ENCODE measurements at regions not wholly inside any gene's neighbourhood (a gene's known extent, or its start where the extent isn't known, plus 50 kb on each side); places are given as distances from the start of the nearest gene placed in this dataset.
"Not testable (repeated sequence)": the region's sequence is repeated elsewhere in the genome, so short reads cannot be mapped to it uniquely, and the experiment has no call there.

DNA sequence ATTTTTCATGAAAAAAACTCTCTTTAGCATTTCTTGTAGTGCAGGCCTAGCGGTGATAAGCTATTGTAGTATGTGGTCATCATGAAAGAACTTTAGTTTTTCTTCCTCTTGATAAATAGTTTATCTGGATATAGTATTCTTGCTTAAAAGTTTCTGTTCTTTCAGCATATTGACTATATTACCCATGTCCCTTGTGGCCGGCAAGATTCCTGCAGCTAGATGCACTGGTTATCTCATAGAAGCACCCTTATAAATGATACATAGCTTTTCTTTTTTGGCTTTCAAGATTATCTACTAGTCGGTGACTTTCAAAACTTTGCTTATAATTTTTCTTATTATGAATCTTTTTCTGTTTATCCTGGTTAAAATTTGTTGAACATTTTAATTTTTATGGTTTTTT, 234.8 kb downstream of the ALG10 start:
- WGBS, 2 donors, result 79 to 90% methylated on average over 3 of the region's 3 CpGs
- Histone ChIP-seq H3K36me3 (no peaks in the 10 kb centered on the region), H3K27me3 (no peaks in the 10 kb centered on the region), H3K27ac (no peak overlapping the region), H3K9me3 (no peaks in the 10 kb centered on the region), H3K4me3 (replicated peaks in 1 of 3) (no peak overlapping the region), H3K4me1 (no peaks in the 10 kb centered on the region)
- no peak for DNase-seq
- intact Hi-C loops (cut with DNase I), result no loop called here
- no peak for TF ChIP-seq POLR2A (IDR thresholded peaks at IDR 0.05)
- TF ChIP-seq, protein P1, sequence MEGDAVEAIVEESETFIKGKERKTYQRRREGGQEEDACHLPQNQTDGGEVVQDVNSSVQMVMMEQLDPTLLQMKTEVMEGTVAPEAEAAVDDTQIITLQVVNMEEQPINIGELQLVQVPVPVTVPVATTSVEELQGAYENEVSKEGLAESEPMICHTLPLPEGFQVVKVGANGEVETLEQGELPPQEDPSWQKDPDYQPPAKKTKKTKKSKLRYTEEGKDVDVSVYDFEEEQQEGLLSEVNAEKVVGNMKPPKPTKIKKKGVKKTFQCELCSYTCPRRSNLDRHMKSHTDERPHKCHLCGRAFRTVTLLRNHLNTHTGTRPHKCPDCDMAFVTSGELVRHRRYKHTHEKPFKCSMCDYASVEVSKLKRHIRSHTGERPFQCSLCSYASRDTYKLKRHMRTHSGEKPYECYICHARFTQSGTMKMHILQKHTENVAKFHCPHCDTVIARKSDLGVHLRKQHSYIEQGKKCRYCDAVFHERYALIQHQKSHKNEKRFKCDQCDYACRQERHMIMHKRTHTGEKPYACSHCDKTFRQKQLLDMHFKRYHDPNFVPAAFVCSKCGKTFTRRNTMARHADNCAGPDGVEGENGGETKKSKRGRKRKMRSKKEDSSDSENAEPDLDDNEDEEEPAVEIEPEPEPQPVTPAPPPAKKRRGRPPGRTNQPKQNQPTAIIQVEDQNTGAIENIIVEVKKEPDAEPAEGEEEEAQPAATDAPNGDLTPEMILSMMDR (IDR thresholded peaks at IDR 0.05), result no peak

DNA sequence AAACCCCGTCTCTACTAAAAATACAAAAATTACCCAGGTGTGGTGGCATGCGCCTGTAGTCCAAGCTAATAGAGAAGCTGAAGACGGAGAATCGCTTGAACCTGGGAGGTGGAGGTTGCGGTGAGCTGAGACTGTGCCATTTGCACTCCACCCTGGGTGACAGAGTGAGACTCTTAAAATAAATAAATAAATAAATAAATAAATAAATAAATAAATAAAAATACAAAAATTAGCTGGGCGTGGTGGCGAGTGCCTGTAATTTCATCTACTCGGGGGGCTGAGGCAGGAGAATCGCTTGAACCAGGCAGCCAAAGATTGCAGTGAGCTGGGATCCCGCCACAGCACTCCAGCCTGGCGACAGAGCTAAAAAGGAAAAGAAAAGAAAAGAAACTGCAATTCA, 239.8 kb downstream of the ALG10 start:
- H3K27me3 ChIP-seq; H3K27ac ChIP-seq; H3K36me3 ChIP-seq; DNase-seq; H3K4me3 ChIP-seq (replicated peaks in 1 of 3); intact Hi-C loops (cut with DNase I); H3K9me3 ChIP-seq; H3K4me1 ChIP-seq: not testable (repeated sequence)
- 90 to 91% methylated on average over 11 of the region's 11 CpGs for WGBS, 2 donors

DNA sequence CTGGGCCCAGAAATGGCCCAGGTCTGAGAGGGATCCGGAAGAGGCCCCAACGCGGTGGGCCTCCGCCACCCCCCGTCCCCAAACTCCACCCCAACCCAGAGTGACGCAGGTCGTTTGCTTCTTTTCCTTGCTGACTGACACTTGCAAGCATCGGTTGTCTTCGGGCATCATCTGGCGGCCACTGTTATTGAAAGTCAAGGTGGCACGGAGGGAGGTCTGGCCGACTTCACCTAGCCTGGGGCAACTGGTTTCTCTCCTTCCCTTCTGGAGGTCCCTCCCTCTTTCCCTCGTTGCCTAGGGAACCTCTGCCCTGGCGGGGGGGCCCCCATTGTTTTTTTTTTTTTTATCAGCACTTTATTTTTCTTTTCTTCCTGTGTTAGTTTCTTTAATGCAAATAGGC, 241.8 kb downstream of the ALG10 start:
- TF ChIP-seq, protein P1 (IDR thresholded peaks at IDR 0.05), result no peak
- no peak for TF ChIP-seq POLR2A (IDR thresholded peaks at IDR 0.05)
- Histone ChIP-seq H3K27me3 (no peaks in the 10 kb centered on the region), H3K9me3 (no peaks in the 10 kb centered on the region), H3K4me1 (no peaks in the 10 kb centered on the region), H3K36me3 (no peaks in the 10 kb centered on the region), H3K27ac (no peak overlapping the region), H3K4me3 (replicated peaks in 1 of 3) (no peak overlapping the region)
- DNase-seq, result no peak
- 83 to 86% methylated on average over 14 of the region's 14 CpGs for WGBS, 2 donors
- intact Hi-C loops (cut with DNase I), result no loop called here

DNA sequence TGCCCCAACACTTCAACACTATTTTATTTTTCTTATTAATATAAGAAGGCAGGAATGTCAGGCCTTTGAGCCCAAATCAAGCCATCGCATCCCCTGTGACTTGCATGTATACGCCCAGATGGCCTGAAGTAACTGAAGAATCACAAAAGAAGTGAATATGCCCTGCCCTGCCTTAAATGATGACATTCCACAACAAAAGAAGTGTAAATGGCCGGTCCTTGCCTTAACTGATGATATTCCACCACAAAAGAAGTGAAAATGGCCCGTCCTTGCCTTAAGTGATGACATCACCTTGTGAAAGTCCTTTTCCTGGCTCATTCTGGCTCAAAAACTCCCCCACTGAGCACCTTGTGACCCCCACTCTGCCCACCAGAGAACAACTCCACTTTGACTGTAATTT, 251.4 kb downstream of the ALG10 start:
- H3K36me3 ChIP-seq; H3K9me3 ChIP-seq; H3K27me3 ChIP-seq; intact Hi-C loops (cut with DNase I); H3K4me3 ChIP-seq (replicated peaks in 1 of 3); H3K27ac ChIP-seq; DNase-seq; H3K4me1 ChIP-seq: not testable (repeated sequence)
- WGBS, 2 donors, result 71% methylated on average over 4 of the region's 4 CpGs

DNA sequence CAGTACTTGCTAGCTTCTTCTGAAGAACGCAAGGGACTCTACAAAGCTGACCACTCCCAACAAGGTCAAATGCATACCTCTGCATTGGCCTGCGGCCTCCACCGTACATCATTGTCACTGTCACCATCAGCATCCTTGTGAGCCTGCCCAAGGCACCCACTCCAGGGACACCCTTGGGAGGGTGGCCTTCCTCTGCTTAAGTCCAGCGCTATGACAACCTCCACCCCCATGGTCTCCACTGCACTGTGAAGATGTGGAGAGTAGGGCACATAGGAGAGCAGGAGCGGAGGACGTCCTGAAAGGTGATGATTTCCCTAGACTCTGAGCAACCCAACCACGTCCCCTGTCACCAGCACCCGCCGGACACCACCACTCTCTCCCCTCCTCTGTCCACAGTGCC, 252.8 kb downstream of the ALG10 start:
- no peaks in the 10 kb centered on the region for H3K27me3 ChIP-seq
- H3K4me1 ChIP-seq, result no peaks in the 10 kb centered on the region
- no peak for DNase-seq
- H3K27ac ChIP-seq, result no peak overlapping the region
- WGBS, 2 donors, result 91 to 95% methylated on average over 9 of the region's 9 CpGs
- TF ChIP-seq, protein P1 (IDR thresholded peaks at IDR 0.05), result no peak
- no peak for TF ChIP-seq POLR2A (IDR thresholded peaks at IDR 0.05)
- no peak overlapping the region for H3K4me3 ChIP-seq (replicated peaks in 1 of 3)
- H3K36me3 ChIP-seq, result no peaks in the 10 kb centered on the region
- H3K9me3 ChIP-seq, result no peaks in the 10 kb centered on the region
- intact Hi-C loops (cut with DNase I), result no loop called here

DNA sequence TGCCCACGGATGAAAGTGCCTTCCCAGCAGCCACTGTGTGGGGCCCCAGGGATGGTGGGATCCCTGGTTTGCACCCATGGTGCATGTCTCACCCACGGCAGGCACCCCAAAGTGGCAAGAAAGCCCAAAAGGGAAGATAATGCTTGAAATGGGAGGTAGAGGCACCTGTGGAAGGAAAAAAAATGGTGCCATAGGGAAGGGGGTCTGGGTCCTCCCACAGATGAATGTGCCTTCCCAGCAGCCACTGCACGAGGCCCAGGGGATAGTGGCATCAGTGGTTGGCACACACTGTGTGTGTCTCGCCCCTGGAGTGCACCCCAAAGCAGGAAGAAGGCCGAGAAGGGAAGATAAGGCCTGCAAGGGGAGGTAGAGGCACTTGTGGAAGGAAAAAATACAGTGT, 264.2 kb downstream of the ALG10 start:
- H3K4me3 ChIP-seq (replicated peaks in 1 of 3), result no peak overlapping the region
- H3K27me3 ChIP-seq, result no peaks in the 10 kb centered on the region
- no peak overlapping the region for H3K27ac ChIP-seq
- intact Hi-C loops (cut with DNase I), result no loop called here
- no peak for TF ChIP-seq POLR2A (IDR thresholded peaks at IDR 0.05)
- TF ChIP-seq, protein P1 (IDR thresholded peaks at IDR 0.05), result no peak
- no peaks in the 10 kb centered on the region for H3K9me3 ChIP-seq
- DNase-seq, result no peak
- WGBS, 2 donors, result 46 to 52% methylated on average over 5 of the region's 5 CpGs
- no peaks in the 10 kb centered on the region for H3K4me1 ChIP-seq
- H3K36me3 ChIP-seq, result no peaks in the 10 kb centered on the region

Data from thyroid gland (tissue), 4 donors.